GM19452 (cell line): ENCODE measurements at regions not wholly inside any gene's neighbourhood (a gene's known extent, or its start where the extent isn't known, plus 50 kb on each side); places are given as distances from the start of the nearest gene placed in this dataset.

Source experiments
- ATAC-seq: cut with Tn5 transposase; IDR thresholded peaks from one replicate; pipeline ENCODE4 v1.9.1; 2021; ENCODE audit not compliant: unreplicated experiment

GRCh38 chr13:26456650-26457049, 100.8 kb upstream of the WASF3 start:
- ATAC-seq: no peak

GRCh38 chr13:26457212-26457611, 100.3 kb upstream of the WASF3 start:
- no peak for ATAC-seq

GRCh38 chr13:26458196-26458749, 99.2 kb upstream of the WASF3 start:
- ATAC-seq: no peak

- ATAC-seq: no peak
These were observed 98.0 kb upstream of the WASF3 start for GRCh38 chr13:26459276-26460131.

- ATAC-seq: no peak
These were observed 96.8 kb upstream of the WASF3 start for GRCh38 chr13:26460648-26461047.

GRCh38 chr13:26463296-26463695, 94.2 kb upstream of the WASF3 start:
- ATAC-seq: no peak

GRCh38 chr13:26463848-26464247, 93.6 kb upstream of the WASF3 start:
- ATAC-seq: no peak

- no peak for ATAC-seq
These were observed 92.0 kb upstream of the WASF3 start for GRCh38 chr13:26465514-26465913.

GRCh38 chr13:26465954-26466353, 91.5 kb upstream of the WASF3 start:
- no peak for ATAC-seq

GRCh38 chr13:26468265-26468801, 89.2 kb upstream of the WASF3 start:
- no peak for ATAC-seq

- ATAC-seq: no peak
These were observed 87.9 kb upstream of the WASF3 start for GRCh38 chr13:26469602-26470001.

GRCh38 chr13:26471807-26472206, 85.7 kb upstream of the WASF3 start:
- no peak for ATAC-seq

- ATAC-seq: no peak
These were observed 83.8 kb upstream of the WASF3 start for GRCh38 chr13:26473571-26474230.

- no peak for ATAC-seq
These were observed 83.2 kb upstream of the WASF3 start for GRCh38 chr13:26474286-26474685.

GRCh38 chr13:26475176-26476110, 82.0 kb upstream of the WASF3 start:
- ATAC-seq: no peak

GRCh38 chr13:26476111-26476781, 81.2 kb upstream of the WASF3 start:
- no peak for ATAC-seq

GRCh38 chr13:26476782-26477142, 80.7 kb upstream of the WASF3 start:
- ATAC-seq: no peak

- no peak for ATAC-seq
These were observed 79.8 kb upstream of the WASF3 start for GRCh38 chr13:26477681-26478080.

- no peak for ATAC-seq
These were observed 77.1 kb upstream of the WASF3 start for GRCh38 chr13:26480246-26480855.
